Suprapubic skin (tissue), 4 donors: ENCODE measurements at regions not wholly inside any gene's neighbourhood (a gene's known extent, or its start where the extent isn't known, plus 50 kb on each side); places are given as distances from the start of the nearest gene placed in this dataset.

Experiments
- CTCF ChIP-seq, 2 donors: fragments of 200-600 bp in 1 of 2; fragments of 450-650 bp in 1 of 2; sonication (generic) in 1 of 2; IDR thresholded peaks; one replicate each; pipeline ENCODE4 v1.5.1; 2016 to 2019; ENCODE audit warnings: antibody characterized with exemption in 2 of 2, mild to moderate bottlenecking in 1 of 2, moderate library complexity in 1 of 2
- POLR2A ChIP-seq, 2 donors: fragments of 450-650 bp; IDR thresholded peaks; one replicate each; pipeline ENCODE4 v1.6.1; 2017; ENCODE audit warnings: antibody characterized with exemption in 2 of 2, mild to moderate bottlenecking in 2 of 2, moderate library complexity in 2 of 2
- POLR2AphosphoS5 ChIP-seq, 3 donors: sonication (generic); formaldehyde crosslinking; IDR thresholded peaks; one replicate each; pipeline ENCODE4 v1.6.1; 2017; ENCODE audit warnings: antibody characterized with exemption in 3 of 3

- TF ChIP-seq CTCF (IDR thresholded peaks at IDR 0.05) (no peak), POLR2AphosphoS5 (IDR thresholded peaks at IDR 0.05) (no peak), POLR2A (IDR thresholded peaks at IDR 0.05) (no peak)
Observed at GRCh38 chr6:94357381-94357980, 938.1 kb upstream of the EPHA7 start.
